ENCODE measurements at regions not wholly inside any gene's neighbourhood (a gene's known extent, or its start where the extent isn't known, plus 50 kb on each side); places are given as distances from the start of the nearest gene placed in this dataset.
A peak's percentile ranks its signal among the peaks of the same experiment; 100 is the strongest.

DNA sequence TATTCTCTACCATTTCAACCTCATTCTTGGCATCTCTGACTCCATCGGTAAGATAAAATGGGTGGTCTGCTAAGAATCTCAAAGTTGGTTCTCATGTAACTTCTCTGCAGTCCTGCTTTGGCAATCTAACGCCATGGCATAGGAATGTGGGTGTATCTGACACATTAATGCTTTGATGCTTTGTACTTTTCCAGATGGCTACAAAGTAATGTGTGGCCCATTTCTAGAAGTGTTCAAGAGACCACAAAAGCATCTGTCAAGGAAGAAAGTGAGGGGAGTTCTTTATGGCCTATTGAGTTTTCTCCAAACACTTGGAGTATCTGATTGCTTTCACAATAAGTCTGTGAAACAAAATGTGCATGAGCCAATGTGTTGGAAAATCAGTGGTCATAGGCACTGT lies 339.9 kb upstream of the TGFBR2 start:
- no peak for DNase-seq

DNA sequence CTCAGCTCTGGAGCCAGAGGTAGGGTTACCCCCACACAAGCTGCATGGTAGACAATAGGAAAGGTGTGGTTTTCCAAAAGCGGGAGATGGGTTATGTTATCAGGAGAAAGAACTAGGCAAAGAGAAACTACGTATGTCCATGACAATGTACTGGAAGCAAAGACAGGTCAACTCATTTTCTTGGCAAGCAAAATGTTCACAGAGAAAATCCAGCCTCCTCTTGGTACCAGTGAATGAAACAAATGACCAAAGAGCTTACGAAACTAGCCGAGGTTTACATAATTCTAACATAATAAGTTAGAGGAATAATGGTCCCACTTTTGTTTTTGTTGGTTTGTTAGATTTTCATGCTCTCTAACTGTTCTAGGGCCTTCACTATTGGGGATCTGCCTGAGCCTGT lies 338.1 kb upstream of the TGFBR2 start:
- no peak for DNase-seq

DNA sequence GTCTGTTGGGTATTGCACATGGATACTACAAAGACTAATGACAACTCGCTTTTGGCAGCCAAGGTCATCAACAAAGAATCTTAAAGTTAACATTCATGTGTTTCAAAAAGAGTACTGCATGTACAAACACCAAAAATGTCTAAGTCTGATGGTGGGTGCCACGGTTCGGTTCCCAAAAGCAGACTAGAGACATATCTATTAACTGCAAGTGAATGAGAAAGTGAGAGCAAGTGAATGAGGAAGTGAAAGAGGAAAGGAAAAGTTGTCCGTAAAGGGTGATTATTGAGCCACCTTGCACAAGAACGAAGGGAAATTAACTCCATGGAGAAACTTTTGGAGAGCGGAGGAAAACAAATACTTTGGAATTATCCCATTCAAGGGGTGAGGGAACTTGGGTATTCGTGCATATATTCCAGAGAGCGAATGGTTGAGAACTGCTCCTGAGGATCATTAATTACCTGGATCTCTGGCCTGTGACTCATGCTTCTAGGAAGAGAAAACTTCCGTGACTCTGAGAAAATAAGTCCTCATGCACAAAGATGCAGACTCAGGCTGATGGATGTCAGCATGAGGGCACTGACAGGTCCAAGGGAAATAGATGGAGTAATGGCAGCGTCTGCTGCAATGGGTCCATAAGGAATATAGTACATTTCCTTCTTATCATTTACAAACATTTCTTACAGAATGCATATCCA lies 336.5 kb upstream of the TGFBR2 start:
- DNase-seq: no peak

DNA sequence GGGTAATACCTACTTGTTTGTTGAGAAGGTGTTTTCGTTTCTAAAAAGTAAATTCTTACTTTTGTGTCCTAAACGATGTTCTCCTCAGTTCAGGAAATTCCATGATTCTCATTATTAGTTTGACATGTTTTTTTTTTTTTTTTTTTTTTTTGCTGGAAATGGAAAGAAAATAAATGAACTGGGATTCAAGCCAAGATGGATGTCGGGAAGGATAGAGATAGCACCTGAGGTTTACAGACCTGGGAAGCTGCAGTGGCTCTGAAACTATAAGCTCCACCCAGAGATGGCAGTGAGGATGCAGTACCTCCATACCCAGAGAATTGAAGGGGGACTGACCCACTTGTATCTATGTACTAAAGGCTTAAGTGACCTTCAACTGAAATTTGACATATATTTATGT lies 334.6 kb upstream of the TGFBR2 start:
- DNase-seq: no peak

DNA sequence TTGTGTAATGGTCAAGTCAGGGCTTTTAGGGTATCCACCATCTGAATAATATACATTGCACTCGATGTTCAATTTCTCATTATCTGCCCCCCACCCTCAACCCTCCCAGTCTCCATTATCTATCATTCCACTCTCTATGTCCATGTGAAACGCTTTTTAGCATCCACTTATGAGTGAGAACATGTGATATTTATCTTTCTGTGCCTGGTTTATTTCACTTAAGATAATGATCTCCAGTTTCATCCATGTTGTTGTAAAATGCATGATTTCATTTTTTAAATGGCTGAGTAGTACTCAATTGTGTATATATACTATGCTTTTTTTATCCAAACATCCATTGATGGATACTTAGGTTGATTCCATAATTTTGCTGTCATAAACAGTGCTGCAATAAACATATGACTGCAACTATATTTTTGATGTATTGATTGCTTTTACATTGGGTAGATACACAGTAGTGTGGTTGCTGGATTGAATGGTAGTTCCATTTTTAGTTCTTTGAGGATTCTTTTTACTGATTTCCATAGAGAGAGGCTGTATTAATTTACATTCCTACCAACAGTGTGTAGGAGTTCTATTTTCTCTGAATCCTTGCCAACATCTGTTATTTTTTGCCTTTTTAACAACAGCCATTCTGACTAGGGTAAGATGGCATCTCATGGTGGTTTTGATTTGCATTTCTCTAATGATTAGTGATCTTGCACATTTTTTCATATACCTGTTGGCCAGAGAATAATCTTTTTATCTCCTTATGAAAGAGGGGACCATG lies 332.9 kb upstream of the TGFBR2 start:
- no peak for DNase-seq

DNA sequence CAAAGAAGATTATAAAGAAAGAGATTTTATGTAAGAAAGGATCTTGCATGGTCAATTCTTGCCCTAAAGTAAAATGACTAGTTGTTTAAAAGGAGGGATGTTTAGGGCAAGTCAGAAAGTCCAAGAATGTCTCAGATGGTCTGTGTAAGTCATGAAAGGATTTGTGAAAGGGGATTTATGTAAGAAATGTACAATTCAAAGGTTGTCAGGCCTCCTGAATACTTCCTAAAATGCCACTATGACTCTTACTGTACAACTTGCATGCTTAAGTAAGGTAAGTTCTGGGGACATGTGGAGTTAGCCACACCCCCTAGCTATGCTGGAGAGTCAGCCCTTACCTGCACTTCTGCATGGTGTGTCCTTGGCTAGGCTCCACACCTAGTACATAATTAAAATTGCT lies 328.9 kb upstream of the TGFBR2 start:
- DNase-seq: no peak

DNA sequence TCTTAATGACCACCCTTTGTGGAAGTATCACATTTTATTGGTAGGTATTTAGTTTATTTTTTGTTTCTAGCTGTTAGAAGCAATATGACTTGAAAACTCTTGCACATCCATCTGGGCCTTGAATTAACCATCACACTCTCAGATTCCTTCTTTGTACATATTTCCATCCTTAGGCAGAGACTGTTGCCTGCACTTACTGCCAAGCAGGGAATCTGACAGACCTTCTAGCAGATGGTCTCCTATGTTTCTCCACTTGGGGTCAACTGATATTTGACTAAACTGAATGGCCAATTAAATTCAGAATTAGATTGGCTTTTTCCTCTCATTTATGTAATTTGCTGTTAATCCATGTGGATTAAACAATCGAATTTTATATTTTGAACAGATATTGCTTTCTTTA lies 324.9 kb upstream of the TGFBR2 start:
- no peak for DNase-seq

DNA sequence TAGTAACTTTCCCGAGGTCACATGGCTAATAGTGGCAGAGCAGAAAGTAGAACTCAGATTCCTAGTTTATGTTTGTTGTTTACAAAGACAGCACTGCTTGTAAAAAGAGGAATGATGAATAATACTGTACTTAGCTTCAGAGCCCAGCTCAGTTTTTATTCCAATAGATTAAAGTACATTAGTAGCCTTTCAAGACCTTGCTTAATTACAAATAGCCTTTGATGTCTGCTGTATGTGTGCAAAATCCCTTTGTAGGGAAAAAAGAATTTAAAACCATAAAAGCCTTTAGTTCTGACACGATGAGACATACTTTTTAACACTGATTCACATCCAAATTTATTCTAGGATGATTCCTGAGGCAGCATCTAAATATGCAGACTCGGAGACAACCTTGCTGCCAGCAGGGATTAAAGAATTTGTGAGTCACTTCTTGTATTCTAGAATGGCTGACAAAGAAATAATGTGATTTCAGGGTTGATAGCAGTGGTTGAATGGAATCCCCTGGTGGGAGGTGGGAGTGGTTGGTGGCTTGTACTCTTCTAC lies 324.2 kb upstream of the TGFBR2 start:
- DNase-seq: peak; percentile 28

DNA sequence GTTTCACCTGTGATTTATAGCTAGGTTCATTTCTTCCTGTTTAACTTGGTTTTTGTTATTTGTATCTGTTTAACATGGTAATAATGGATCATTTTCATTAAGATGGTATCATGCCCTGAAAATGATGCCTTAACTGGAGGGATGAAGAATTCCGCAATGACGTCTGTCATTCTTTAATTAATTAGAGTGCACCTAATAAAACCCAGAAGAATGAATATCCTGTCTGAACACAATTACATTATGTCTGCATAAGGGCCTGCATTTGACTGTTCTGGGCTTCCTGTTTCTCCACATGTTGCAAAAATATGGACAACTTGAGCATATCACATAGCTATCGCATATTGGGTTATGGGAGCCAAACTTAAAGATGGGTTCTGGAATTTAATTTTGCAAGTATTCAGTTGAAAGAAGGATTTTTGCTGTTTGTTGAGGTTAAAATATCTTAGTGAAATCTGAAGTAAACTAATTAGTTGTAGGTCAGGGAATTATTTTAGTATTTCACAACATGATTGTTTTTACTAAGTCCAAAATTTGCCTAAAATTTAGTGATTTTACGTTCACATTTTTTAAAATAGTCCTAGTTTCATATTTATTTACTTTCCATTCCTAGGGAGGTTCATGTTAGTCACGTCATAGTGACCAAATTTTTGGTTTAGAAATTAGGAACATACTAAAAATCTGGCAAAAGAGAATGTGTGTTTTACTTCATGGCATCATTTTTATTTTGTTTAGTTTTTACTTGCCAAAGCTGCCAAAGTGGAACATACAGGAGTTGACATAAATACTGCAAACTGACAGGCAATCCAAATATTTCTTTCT lies 321.0 kb upstream of the TGFBR2 start:
- DNase-seq: no peak

DNA sequence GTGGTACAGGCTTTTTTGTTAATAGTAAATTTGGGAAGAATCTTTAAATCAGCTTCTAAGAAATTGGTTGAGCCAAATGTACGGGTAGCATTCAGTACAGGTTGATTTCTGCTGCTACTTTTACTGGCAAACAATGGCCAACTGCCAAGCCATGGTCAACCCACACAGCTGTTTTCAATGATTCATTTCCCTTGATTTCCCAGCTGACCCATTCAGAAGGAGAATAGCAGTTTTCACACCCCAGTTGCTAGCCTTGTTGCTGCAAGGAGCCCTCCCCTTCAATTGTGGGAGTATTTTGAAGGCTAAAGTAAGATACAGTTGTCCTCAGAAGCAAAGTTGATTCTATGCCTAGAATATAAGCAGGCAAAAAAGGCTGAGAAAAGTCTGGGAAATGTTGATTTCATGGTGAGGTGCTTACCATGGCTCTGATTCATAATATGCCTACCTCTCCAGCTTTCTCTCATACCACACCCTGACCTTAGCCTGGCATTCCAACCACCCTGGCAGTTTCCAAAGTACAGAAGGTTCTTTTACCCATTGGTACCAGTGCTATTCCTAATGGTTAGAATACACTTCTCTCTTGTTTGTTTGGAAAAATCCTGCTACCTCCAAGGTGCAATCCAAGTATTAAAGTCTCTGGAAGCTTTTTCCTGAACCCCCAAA lies 320.3 kb upstream of the TGFBR2 start:
- peak; percentile 77 for DNase-seq

DNA sequence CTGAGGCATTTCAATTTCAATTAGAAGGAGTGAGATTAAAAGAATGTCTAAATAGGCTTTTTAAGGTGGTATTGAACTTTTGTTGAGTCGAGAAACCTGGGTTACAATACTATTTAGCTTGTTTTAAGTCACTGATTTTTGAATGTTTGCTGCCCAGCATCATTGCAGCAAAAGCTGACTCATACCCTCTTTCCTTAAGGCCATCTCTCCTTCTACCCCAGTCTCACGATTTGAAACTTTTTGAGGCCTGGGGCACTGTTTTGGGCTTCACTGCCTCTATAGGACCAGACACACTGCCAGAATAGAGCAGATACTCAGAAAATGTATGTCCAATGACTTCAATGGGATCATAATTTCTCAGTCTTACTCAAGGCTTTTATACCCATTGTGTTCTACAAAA lies 319.6 kb upstream of the TGFBR2 start:
- DNase-seq: no peak

DNA sequence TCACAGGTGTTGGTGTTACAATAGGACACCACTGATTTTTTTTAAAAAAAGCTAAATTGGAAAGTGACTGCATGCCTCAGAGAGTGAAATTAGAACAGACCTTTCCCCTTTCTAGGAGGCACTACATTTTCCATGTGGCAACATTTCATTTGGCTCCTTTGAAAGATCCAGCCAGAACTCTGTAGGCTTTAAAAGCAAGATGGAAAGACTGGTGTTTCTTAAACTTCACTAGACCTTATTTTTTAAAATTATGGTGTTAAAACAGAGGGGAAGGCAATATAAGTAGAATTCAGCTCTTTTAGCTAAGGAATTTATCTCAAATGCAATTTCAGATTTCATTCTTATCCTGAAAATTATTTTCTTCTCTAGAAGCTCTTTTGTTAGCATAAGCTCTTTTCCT lies 317.6 kb upstream of the TGFBR2 start:
- DNase-seq: no peak

DNA sequence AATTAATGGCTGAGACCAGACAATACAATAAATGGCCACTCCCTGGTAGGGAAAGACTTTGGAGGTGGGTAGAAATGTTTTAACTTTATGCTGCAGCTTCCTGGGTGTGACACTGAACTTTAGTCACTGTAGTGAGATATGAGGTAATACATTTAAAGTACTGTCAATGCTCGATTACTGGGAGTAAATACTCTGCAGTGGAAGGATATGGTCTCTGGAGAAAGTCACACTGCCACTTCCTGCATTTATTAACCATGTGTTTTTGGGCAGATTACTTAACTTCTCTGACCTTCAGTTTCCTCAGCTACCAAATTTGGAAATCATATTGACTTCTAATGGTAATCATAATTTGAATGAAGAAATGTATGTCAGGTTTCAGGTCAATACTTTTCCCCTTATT lies 317.1 kb upstream of the TGFBR2 start:
- DNase-seq: no peak

DNA sequence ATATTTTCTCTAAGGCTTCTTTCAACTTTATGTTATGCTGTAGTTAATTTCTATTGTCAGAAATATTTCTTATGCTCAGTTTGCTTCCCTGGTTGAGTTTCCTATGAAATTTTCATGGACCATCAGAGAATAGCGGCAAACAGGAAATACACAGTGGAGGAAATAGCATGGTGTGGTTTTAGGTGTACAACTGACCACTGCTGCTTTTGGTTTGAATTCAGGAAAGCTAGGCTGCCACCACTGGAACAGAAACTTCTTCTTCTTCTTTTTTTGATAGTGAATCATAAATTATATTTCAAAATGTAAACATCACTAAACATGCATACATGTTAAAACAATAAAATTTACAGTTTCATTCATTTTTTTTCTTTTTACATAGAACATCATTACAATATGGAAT lies 316.6 kb upstream of the TGFBR2 start:
- no peak for DNase-seq

DNA sequence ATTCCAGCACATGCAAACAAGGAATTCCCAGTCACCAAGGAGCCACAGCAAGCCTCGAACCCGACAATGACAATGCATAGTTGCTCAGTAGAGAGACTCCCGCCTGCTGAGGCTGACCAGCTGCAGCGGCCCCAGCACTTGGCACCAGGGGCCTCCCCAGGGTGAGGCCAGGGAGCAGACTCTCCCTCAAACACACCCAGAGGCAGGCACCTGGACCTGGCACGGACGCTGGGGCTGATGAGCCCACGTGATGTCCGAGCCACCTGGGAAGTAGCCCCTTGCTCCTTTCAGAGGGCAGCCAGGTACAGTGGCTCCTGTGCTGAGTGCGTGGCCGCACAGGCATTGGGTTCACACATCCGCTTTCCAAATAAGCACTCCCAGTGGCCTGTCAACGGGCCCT lies 315.9 kb upstream of the TGFBR2 start:
- no peak for DNase-seq

DNA sequence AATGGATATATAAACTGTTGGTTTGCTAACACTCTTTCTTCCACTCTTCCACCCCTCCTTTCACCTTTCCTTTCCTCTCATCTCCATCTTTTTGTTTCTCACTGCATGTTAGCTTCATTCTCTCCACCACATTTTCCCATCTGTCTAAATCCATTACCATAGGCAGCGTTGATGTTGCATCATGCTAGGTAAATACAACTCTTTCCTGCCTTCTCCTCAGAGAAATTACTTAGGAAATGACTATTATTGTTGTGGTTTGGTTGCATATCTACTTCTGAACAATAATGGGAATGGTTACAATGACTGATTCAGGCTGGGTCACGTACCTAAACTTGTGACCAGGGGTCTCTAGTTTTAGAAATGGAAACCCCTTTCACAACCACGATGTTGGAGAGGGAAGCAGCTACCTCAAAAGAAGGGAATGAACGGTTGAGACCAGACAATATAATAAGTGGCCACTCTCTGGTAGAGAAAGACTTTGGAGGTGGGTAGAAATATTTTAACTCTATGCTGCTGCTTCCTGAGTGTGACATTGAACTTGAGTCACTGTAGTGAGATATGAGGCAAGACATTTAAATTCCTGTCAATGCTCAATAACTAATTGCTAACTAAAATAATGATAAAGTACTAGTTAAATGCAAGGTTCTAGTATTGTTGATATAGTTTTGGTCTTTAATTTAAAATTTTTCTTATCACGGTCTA lies 314.1 kb upstream of the TGFBR2 start:
- DNase-seq: no peak

DNA sequence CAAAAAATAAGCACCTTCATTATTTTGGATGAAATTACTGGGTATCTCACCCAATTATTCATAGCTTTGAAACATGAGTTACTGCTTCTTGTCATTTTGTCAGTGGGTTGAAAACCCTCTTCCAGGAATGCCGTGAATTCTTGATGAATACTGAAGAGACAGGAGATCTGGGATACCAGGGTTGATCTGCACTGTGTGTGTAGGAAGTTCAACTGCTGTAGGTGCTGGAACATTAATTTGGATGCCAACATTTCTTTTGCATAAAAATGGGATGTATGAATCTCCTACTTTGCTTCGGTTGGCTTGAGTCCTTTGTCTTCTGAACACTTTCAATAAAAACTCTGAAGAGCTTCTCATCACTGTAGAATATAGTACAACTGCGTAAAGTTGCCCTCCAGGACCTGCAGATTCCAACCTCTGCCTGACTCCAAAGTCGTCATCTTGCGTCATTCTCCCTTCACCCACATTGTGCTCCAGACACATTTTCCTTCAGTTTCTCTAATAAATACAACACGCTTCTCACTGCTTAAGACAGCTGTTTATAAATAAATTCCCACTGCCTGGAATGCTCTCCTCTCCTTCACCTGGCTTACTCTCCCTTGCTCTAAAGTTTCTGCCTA lies 312.7 kb upstream of the TGFBR2 start:
- DNase-seq: peak; percentile 40

DNA sequence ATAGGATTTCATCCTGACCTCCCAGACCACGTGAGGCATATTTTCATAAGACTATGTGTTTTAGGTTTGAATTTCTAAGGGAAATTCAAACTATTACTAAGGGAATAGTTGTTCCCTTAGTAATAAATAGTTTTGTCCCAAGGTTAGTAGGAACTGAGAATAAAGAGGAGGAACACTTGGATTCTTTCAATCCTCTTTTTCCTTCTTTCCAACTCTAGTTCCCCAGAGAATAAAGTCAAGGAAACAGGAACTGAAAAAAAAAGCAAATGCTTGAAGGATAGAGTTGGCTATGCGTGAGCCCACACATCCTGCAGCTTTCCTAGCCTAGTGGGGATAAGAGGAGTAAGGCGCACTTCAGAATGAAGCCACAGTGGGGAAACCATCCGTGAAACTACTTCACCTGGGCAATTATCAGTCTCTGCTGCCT lies 312.1 kb upstream of the TGFBR2 start:
- peak; percentile 51 for DNase-seq

DNA sequence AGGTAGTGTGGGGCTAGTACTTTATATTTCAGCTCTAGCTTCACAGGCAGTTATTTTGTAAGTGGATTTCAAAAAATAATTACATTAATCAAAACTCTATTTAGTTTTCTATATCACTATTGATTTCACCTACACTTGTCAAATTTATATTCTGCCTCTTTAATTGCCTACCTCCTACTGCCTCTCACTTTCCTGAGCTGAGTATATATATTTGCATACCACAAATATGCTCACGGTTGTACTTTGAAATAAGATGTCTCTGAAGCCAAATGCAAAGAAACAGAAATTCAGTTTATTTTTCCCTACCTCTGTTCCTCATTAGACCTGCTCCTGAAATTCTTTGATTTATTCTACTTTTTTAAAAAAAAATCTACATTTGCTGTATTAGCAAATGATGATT lies 309.3 kb upstream of the TGFBR2 start:
- no peak for DNase-seq

DNA sequence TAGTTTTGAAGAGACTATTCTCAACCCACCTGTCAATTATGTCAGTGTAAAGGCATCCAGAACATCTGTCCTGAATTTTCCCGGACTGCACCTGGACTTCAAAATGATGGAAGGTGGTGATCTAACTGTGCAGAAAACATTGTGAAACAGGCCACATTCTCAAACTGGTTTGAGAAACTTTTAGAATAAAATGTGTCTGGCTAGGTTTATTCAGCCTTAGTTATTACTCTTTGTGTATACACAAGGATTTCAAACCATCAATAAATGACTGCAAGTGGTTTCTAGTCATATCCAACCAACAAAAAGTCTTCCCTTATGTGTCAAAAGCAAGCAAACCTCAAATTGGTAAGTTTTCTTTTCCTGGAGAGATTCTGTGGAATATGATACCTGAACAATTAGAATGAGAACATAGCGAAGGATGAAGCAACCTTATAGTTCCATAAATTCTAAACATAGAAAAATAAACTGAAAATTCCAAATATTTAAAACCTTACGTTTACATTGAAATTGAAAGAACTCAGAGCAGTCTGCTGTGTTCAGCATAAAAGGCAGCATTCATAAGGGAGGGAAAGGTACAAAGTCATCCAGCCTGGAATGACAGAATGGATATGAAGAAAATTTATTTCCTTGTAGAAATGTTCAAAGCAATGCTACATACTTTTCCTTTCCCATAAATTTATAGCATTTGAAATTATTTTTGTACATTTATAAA lies 306.6 kb upstream of the TGFBR2 start:
- peak; percentile 72 for DNase-seq

DNA sequence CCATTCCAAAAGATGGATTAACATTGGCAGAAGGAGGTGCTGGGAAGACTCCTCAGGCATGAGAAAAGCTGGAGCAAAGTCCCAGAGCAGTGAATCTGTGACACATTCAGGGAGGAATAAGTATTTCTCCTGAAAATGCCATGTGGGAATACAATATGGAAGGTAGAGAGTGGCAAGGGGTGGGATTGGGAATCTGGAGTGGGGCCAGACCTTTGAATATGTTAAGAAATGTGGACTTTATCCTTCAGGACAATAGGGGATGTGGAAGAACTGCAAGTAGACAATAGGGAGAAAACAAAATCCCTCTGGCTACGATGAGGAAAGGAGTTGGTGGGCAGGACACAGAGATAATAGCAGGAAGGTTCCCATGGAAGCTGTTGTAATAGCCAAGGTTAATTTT lies 305.6 kb upstream of the TGFBR2 start:
- no peak for DNase-seq

Data from tongue (tissue), 1 donor.